CD4-positive, alpha-beta T cell treated with Interleukin-12 subunit alpha and Interleukin-12 subunit beta, for 1 hour (primary cell): ENCODE measurements at regions not wholly inside any gene's neighbourhood (a gene's known extent, or its start where the extent isn't known, plus 50 kb on each side); places are given as distances from the start of the nearest gene placed in this dataset.
"Not testable (repeated sequence)": the region's sequence is repeated elsewhere in the genome, so short reads cannot be mapped to it uniquely, and the experiment has no call there.

Experiments
- DNase-seq: peaks from one replicate; pipeline ENCODE4 v3.0.0-alpha.2; 2020

- DNase-seq: no peak
Observed at GRCh38 chr11:33455867-33456463, 198.8 kb downstream of the HIPK3 start.

GRCh38 chr11:33454264-33454663 lies 197.1 kb downstream of the HIPK3 start:
- DNase-seq: no peak

GRCh38 chr11:33452836-33453624 lies 195.8 kb downstream of the HIPK3 start:
- DNase-seq: no peak

- no peak for DNase-seq
Observed at GRCh38 chr11:33451364-33451763, 194.2 kb downstream of the HIPK3 start.

- DNase-seq: no peak
Observed at GRCh38 chr11:33449798-33450197, 192.6 kb downstream of the HIPK3 start.

- DNase-seq: no peak
Observed at GRCh38 chr11:33448461-33449130, 191.4 kb downstream of the HIPK3 start.

GRCh38 chr11:33445761-33446161 lies 188.6 kb downstream of the HIPK3 start:
- DNase-seq: no peak

- DNase-seq: no peak
Observed at GRCh38 chr11:33444835-33445594, 187.8 kb downstream of the HIPK3 start.

GRCh38 chr11:33443684-33444083 lies 186.5 kb downstream of the HIPK3 start:
- no peak for DNase-seq

GRCh38 chr11:33438301-33438700 lies 181.1 kb downstream of the HIPK3 start:
- DNase-seq: no peak

- no peak for DNase-seq
Observed at GRCh38 chr11:33437529-33437928, 180.3 kb downstream of the HIPK3 start.

GRCh38 chr11:33435216-33435615 lies 178.0 kb downstream of the HIPK3 start:
- DNase-seq: no peak

- no peak for DNase-seq
Observed at GRCh38 chr11:33434294-33434693, 177.1 kb downstream of the HIPK3 start.

GRCh38 chr11:33428435-33428834 lies 171.3 kb downstream of the HIPK3 start:
- not testable (repeated sequence) for DNase-seq

GRCh38 chr11:33420959-33421566 lies 163.9 kb downstream of the HIPK3 start:
- DNase-seq: no peak

GRCh38 chr11:33419924-33420323 lies 162.7 kb downstream of the HIPK3 start:
- DNase-seq: no peak

GRCh38 chr11:33417121-33417520 lies 159.9 kb downstream of the HIPK3 start:
- no peak for DNase-seq

- no peak for DNase-seq
Observed at GRCh38 chr11:33413301-33413700, 156.1 kb downstream of the HIPK3 start.

- no peak for DNase-seq
Observed at GRCh38 chr11:33412241-33412640, 155.1 kb downstream of the HIPK3 start.

- no peak for DNase-seq
Observed at GRCh38 chr11:33411751-33412150, 154.6 kb downstream of the HIPK3 start.

GRCh38 chr11:33410086-33410765 lies 153.0 kb downstream of the HIPK3 start:
- DNase-seq: no peak
